ENCODE measurements at regions not wholly inside any gene's neighbourhood (a gene's known extent, or its start where the extent isn't known, plus 50 kb on each side); places are given as distances from the start of the nearest gene placed in this dataset.

GRCh38 chr13:58247080-58247479 is 615.5 kb downstream of the PCDH17 start:
- WGBS (ENCODE audit: insufficient coverage): no CpG with 5 or more reads among the region's 2 CpGs
- CTCF ChIA-PET: no interaction called here
- no peak overlapping the region for H3K4me3 ChIP-seq (ENCODE audit: control insufficient read depth in 1 of 7, extremely low read depth in 1 of 7, insufficient read depth in 4 of 7, low read depth in 2 of 7, low read length in 6 of 7)
- POLR2A ChIA-PET: no interaction called here
- H3K27ac ChIP-seq (ENCODE audit: insufficient read depth in 1 of 2, low read depth in 1 of 2, low read length in 2 of 2, poor library complexity in 1 of 2, severe bottlenecking in 2 of 2): no peak overlapping the region
- H3K36me3 ChIP-seq (ENCODE audit: control insufficient read depth in 4 of 4, insufficient read depth in 4 of 4, low read length in 3 of 4): no peaks in the 10 kb centered on the region
- H3K4me1 ChIP-seq (ENCODE audit: control extremely low read depth in 1 of 4, control insufficient read depth in 4 of 4, insufficient read depth in 4 of 4, low read length in 3 of 4): no peaks in the 10 kb centered on the region
- no peaks in the 10 kb centered on the region for H3K9me3 ChIP-seq (ENCODE audit: control extremely low read depth in 1 of 5, control insufficient read depth in 4 of 5, insufficient read depth in 2 of 5, low read depth in 1 of 5, low read length in 4 of 5)
- no peak for DNase-seq
- H3K27me3 ChIP-seq (replicated peaks in 2 of 5; ENCODE audit: control insufficient read depth in 4 of 5, insufficient read depth in 5 of 5, low read length in 4 of 5): no peaks in the 10 kb centered on the region

- H3K4me1 ChIP-seq (ENCODE audit: control extremely low read depth in 1 of 4, control insufficient read depth in 4 of 4, insufficient read depth in 4 of 4, low read length in 3 of 4): no peaks in the 10 kb centered on the region
- no peak overlapping the region for H3K4me3 ChIP-seq (ENCODE audit: control insufficient read depth in 1 of 7, extremely low read depth in 1 of 7, insufficient read depth in 4 of 7, low read depth in 2 of 7, low read length in 6 of 7)
- H3K27me3 ChIP-seq (replicated peaks in 2 of 5; ENCODE audit: control insufficient read depth in 4 of 5, insufficient read depth in 5 of 5, low read length in 4 of 5): no peaks in the 10 kb centered on the region
- DNase-seq: no peak
- CTCF ChIA-PET: no interaction called here
- WGBS (ENCODE audit: insufficient coverage): 100% methylated on average over 1 of the region's 1 CpG
- H3K27ac ChIP-seq (ENCODE audit: insufficient read depth in 1 of 2, low read depth in 1 of 2, low read length in 2 of 2, poor library complexity in 1 of 2, severe bottlenecking in 2 of 2): no peak overlapping the region
- H3K9me3 ChIP-seq (ENCODE audit: control extremely low read depth in 1 of 5, control insufficient read depth in 4 of 5, insufficient read depth in 2 of 5, low read depth in 1 of 5, low read length in 4 of 5): no peaks in the 10 kb centered on the region
- POLR2A ChIA-PET: no interaction called here
- no peaks in the 10 kb centered on the region for H3K36me3 ChIP-seq (ENCODE audit: control insufficient read depth in 4 of 4, insufficient read depth in 4 of 4, low read length in 3 of 4)
Observed at GRCh38 chr13:58254943-58255342, 623.4 kb downstream of the PCDH17 start.

GRCh38 chr13:58266271-58266670 is 634.7 kb downstream of the PCDH17 start:
- H3K4me3 ChIP-seq (ENCODE audit: control insufficient read depth in 1 of 7, extremely low read depth in 1 of 7, insufficient read depth in 4 of 7, low read depth in 2 of 7, low read length in 6 of 7): no peak overlapping the region
- H3K36me3 ChIP-seq (ENCODE audit: control insufficient read depth in 4 of 4, insufficient read depth in 4 of 4, low read length in 3 of 4): no peaks in the 10 kb centered on the region
- no peak overlapping the region for H3K27ac ChIP-seq (ENCODE audit: insufficient read depth in 1 of 2, low read depth in 1 of 2, low read length in 2 of 2, poor library complexity in 1 of 2, severe bottlenecking in 2 of 2)
- H3K9me3 ChIP-seq (ENCODE audit: control extremely low read depth in 1 of 5, control insufficient read depth in 4 of 5, insufficient read depth in 2 of 5, low read depth in 1 of 5, low read length in 4 of 5): no peaks in the 10 kb centered on the region
- ChIA-PET CTCF (no interaction called here), POLR2A (no interaction called here)
- no CpG with 5 or more reads among the region's 1 CpG for WGBS (ENCODE audit: insufficient coverage)
- H3K27me3 ChIP-seq (replicated peaks in 2 of 5; ENCODE audit: control insufficient read depth in 4 of 5, insufficient read depth in 5 of 5, low read length in 4 of 5): no peaks in the 10 kb centered on the region
- H3K4me1 ChIP-seq (ENCODE audit: control extremely low read depth in 1 of 4, control insufficient read depth in 4 of 4, insufficient read depth in 4 of 4, low read length in 3 of 4): no peaks in the 10 kb centered on the region
- no peak for DNase-seq

- CTCF ChIA-PET: no interaction called here
- no peaks in the 10 kb centered on the region for H3K27me3 ChIP-seq (replicated peaks in 2 of 5; ENCODE audit: control insufficient read depth in 4 of 5, insufficient read depth in 5 of 5, low read length in 4 of 5)
- H3K4me3 ChIP-seq (ENCODE audit: control insufficient read depth in 1 of 7, extremely low read depth in 1 of 7, insufficient read depth in 4 of 7, low read depth in 2 of 7, low read length in 6 of 7): no peak overlapping the region
- no peaks in the 10 kb centered on the region for H3K36me3 ChIP-seq (ENCODE audit: control insufficient read depth in 4 of 4, insufficient read depth in 4 of 4, low read length in 3 of 4)
- no peak overlapping the region for H3K27ac ChIP-seq (ENCODE audit: insufficient read depth in 1 of 2, low read depth in 1 of 2, low read length in 2 of 2, poor library complexity in 1 of 2, severe bottlenecking in 2 of 2)
- H3K4me1 ChIP-seq (ENCODE audit: control extremely low read depth in 1 of 4, control insufficient read depth in 4 of 4, insufficient read depth in 4 of 4, low read length in 3 of 4): peaks cover 0 to 4% (median 0%) of the 10 kb centered on the region in 4 experiments
- H3K9me3 ChIP-seq (ENCODE audit: control extremely low read depth in 1 of 5, control insufficient read depth in 4 of 5, insufficient read depth in 2 of 5, low read depth in 1 of 5, low read length in 4 of 5): no peaks in the 10 kb centered on the region
- DNase-seq: no peak
- POLR2A ChIA-PET: no interaction called here
- WGBS (ENCODE audit: insufficient coverage): 100% methylated on average over 1 of the region's 4 CpGs
Observed at GRCh38 chr13:58298556-58299135, 667.1 kb downstream of the PCDH17 start.

GRCh38 chr13:58300224-58300623 is 668.7 kb downstream of the PCDH17 start:
- DNase-seq: no peak
- Histone ChIP-seq H3K9me3 (ENCODE audit: control extremely low read depth in 1 of 5, control insufficient read depth in 4 of 5, insufficient read depth in 2 of 5, low read depth in 1 of 5, low read length in 4 of 5) (no peaks in the 10 kb centered on the region), H3K36me3 (ENCODE audit: control insufficient read depth in 4 of 4, insufficient read depth in 4 of 4, low read length in 3 of 4) (no peaks in the 10 kb centered on the region), H3K27me3 (replicated peaks in 2 of 5; ENCODE audit: control insufficient read depth in 4 of 5, insufficient read depth in 5 of 5, low read length in 4 of 5) (no peaks in the 10 kb centered on the region), H3K4me3 (ENCODE audit: control insufficient read depth in 1 of 7, extremely low read depth in 1 of 7, insufficient read depth in 4 of 7, low read depth in 2 of 7, low read length in 6 of 7) (no peak overlapping the region), H3K4me1 (ENCODE audit: control extremely low read depth in 1 of 4, control insufficient read depth in 4 of 4, insufficient read depth in 4 of 4, low read length in 3 of 4) (peaks cover 0 to 4% (median 0%) of the 10 kb centered on the region in 4 experiments), H3K27ac (ENCODE audit: insufficient read depth in 1 of 2, low read depth in 1 of 2, low read length in 2 of 2, poor library complexity in 1 of 2, severe bottlenecking in 2 of 2) (no peak overlapping the region)
- POLR2A ChIA-PET: no interaction called here
- CTCF ChIA-PET: no interaction called here

- H3K27me3 ChIP-seq (replicated peaks in 2 of 5; ENCODE audit: control insufficient read depth in 4 of 5, insufficient read depth in 5 of 5, low read length in 4 of 5): no peaks in the 10 kb centered on the region
- ChIA-PET CTCF (no interaction called here), POLR2A (no interaction called here)
- no peaks in the 10 kb centered on the region for H3K36me3 ChIP-seq (ENCODE audit: control insufficient read depth in 4 of 4, insufficient read depth in 4 of 4, low read length in 3 of 4)
- no peak for DNase-seq
- WGBS (ENCODE audit: insufficient coverage): no CpG with 5 or more reads among the region's 1 CpG
- H3K4me1 ChIP-seq (ENCODE audit: control extremely low read depth in 1 of 4, control insufficient read depth in 4 of 4, insufficient read depth in 4 of 4, low read length in 3 of 4): peaks cover 0 to 4% (median 0%) of the 10 kb centered on the region in 4 experiments
- no peak overlapping the region for H3K27ac ChIP-seq (ENCODE audit: insufficient read depth in 1 of 2, low read depth in 1 of 2, low read length in 2 of 2, poor library complexity in 1 of 2, severe bottlenecking in 2 of 2)
- no peaks in the 10 kb centered on the region for H3K9me3 ChIP-seq (ENCODE audit: control extremely low read depth in 1 of 5, control insufficient read depth in 4 of 5, insufficient read depth in 2 of 5, low read depth in 1 of 5, low read length in 4 of 5)
- H3K4me3 ChIP-seq (ENCODE audit: control insufficient read depth in 1 of 7, extremely low read depth in 1 of 7, insufficient read depth in 4 of 7, low read depth in 2 of 7, low read length in 6 of 7): no peak overlapping the region
Observed at GRCh38 chr13:58300974-58301681, 669.6 kb downstream of the PCDH17 start.

- WGBS (ENCODE audit: insufficient coverage): no CpG with 5 or more reads among the region's 2 CpGs
- Histone ChIP-seq H3K27me3 (replicated peaks in 2 of 5; ENCODE audit: control insufficient read depth in 4 of 5, insufficient read depth in 5 of 5, low read length in 4 of 5) (no peaks in the 10 kb centered on the region), H3K9me3 (ENCODE audit: control extremely low read depth in 1 of 5, control insufficient read depth in 4 of 5, insufficient read depth in 2 of 5, low read depth in 1 of 5, low read length in 4 of 5) (no peaks in the 10 kb centered on the region), H3K27ac (ENCODE audit: insufficient read depth in 1 of 2, low read depth in 1 of 2, low read length in 2 of 2, poor library complexity in 1 of 2, severe bottlenecking in 2 of 2) (no peak overlapping the region), H3K4me1 (ENCODE audit: control extremely low read depth in 1 of 4, control insufficient read depth in 4 of 4, insufficient read depth in 4 of 4, low read length in 3 of 4) (peaks cover 0 to 4% (median 0%) of the 10 kb centered on the region in 4 experiments), H3K4me3 (ENCODE audit: control insufficient read depth in 1 of 7, extremely low read depth in 1 of 7, insufficient read depth in 4 of 7, low read depth in 2 of 7, low read length in 6 of 7) (no peak overlapping the region), H3K36me3 (ENCODE audit: control insufficient read depth in 4 of 4, insufficient read depth in 4 of 4, low read length in 3 of 4) (no peaks in the 10 kb centered on the region)
- ChIA-PET POLR2A (no interaction called here), CTCF (no interaction called here)
- DNase-seq: no peak
Observed at GRCh38 chr13:58302349-58302748, 670.8 kb downstream of the PCDH17 start.
